GM19328 (cell line): ENCODE measurements at regions not wholly inside any gene's neighbourhood (a gene's known extent, or its start where the extent isn't known, plus 50 kb on each side); places are given as distances from the start of the nearest gene placed in this dataset.

Experiments
- ATAC-seq: cut with Tn5 transposase; IDR thresholded peaks from one replicate; pipeline ENCODE4 v1.9.1; 2021; ENCODE audit warnings: mild to moderate bottlenecking, moderate library complexity; ENCODE audit not compliant: unreplicated experiment

DNA sequence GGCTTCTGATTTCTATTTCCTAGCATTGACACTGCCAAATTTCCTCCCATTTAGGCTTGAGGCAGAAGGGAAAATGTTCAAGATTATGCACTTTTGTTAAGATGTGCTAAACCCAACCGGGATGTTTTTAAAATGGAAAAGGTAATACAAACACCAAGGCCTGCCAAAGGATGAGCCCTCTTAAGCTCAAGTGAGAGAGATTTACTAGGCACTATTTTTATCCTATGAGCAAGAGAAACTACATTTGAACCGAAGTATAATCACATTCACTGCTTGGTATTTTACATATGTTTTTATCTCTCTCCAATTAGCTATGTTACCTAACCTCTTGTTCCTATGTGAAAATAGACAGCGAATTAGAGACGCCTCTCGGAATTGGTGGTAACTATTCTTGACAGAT, 295.8 kb downstream of the GABRB3 start:
- ATAC-seq, result no peak

DNA sequence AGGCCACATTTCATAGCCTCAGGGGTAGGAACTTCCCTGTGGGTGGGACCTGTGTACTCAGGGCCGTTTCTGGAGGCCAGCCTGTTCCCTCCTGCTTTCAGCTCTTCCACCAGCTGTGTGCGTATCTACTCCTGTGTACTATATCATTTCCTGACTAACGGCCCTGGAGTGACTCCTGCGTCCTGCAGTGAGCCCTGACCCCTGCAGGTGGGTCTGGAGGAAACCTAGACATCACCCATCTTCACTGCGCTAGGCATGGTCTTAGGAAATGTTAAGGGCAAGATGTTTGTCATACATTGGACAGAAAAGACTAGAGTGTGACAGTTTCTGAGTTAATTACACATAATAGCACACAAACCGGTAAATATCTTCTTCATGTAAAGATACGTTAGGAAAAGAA, 297.3 kb downstream of the GABRB3 start:
- no peak for ATAC-seq

DNA sequence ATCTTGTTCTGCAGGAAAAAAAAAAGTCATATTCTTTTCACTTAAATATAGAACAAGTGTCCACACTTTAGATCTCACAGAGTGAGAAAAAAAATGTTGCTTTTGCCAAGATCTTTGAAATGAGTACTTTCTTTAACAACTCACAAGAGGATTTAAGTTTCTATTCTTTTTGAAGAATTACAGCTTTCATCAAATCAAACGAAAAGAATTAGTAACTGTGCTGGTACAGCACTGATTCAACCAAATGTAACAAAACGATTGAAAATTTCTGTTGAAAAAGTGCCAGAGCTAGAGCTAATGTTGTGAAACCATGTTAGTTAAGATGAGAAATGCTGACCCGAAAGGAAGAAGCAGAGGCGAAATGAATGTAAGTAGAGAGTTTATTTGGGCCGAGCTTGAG, 300.2 kb downstream of the GABRB3 start:
- ATAC-seq, result no peak

DNA sequence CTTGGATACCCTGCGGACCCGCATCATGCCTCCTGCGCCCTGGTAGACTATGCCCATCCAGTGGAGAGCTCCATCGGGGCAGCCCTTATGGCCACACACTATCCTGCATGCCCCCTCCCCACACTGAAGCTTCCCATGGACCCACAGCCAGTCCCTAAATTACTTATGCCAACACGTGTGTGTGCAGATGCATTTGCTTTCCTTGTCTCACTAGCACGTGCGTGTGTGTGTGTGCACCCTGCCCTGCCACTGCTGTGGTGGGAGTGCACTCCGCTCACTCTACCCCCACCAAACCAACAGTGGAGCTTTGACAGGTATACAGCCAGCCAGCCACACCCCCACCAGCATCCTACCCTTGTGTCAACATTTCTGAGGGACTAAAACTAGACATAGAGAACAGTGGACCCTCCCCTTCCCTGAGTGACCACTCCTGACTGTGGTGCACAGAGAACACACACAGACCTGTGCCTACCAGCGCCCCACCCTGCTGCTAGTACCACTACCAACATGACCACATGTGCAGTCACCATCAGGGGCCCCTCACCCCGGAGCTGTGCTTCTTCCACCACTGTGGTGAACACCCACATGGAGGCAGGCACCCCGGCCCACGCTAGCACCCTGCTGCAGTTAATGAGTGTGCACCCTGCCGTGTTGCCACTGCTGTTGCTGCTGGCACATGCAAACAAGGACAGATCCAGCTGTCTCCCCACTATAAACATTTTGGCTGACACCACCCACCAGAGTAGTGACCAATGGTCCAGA, 310.8 kb downstream of the GABRB3 start:
- no peak for ATAC-seq

DNA sequence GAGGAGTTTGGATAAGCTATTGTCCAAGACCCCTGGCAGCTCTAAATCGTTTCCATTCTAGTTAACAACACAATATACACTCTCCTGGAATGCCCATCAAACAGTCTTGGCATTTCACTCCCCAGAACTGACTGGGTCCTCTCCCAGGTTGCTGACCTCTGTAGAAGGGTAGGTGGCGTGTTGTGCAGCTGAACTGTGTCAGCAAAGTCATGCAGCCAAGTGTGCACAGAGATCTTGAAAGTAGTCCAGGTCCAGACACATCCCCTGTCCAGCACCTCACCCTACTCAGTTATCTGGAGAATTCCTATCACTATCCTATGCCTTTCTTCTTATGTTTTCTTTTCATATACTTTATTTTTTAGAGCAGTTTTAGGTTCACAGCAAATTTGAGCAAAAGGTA, 312.7 kb downstream of the GABRB3 start:
- no peak for ATAC-seq

DNA sequence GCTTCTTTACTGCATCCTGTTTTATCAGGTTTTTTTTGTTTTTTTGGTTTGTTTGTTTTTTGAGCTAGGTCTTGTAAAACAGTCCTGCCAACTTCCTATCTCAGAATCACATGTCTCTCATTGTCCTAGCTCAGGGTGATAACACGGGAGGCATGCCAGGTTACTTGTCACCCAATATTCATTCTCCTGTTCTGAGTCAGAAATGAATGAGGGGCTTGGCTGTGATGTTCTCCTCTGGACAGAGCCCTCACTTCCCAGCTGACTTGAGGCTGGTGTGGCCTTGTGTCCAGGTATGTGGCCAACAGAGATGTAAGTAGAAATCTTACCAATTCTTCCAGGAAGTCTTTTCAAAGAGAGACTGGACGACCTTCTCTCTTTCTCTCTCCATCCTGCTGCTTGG, 317.0 kb downstream of the GABRB3 start:
- no peak for ATAC-seq

DNA sequence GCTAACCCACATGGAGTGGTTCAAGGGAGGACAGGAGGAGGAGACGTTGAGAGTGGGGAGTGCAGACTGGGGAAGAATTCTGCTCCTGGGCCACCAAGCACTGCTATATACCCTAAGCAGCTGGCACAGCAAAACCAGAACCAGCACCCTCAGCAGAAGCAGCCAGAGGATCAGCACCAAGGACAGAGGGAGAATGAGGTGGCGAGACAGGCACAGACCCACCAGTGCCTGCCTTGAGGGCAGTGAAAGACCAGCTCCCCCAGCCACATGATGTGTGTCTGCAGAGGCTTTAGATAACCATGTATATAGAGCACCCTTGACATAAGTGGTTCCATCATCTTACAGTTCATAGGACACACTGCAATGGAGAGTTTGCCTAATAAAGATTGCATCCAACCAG, 319.0 kb downstream of the GABRB3 start:
- ATAC-seq, result no peak

DNA sequence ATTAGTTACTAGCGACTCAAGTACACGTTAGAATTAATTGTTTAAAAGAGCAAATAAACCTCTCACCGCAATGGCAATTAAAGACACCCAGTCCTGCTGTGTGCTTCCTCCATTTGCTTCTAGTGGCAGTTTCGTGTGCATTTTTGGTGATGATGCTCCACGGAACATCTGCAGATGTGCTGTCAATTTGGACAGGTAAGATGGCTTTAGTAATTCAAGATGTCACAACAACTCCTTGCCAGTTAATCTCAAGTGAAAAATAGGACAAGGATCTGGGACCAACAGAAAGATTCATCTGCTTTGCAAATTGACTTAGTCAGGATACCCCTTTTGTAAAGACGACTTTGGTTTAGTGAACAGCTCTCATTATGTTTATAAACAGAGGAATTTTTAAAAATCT, 320.9 kb downstream of the GABRB3 start:
- ATAC-seq, result no peak

DNA sequence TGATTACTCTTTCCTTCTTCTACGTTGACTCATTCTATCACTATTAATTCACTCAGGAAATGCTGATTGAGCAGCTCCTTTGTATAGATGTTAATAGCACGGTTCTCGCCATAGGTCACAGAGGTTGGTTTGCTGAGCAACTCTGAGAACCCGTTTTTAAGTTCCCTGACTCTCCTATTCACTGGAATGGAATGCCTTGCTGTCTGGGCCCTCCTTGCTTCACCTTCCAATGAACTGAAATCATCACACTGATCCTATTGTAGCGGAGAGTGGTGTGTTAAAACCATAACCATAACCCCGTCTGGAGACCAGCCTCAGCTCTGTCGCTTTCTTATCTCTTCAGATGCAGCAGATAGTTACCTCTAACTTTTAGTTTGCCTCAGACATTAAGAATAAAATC, 323.6 kb downstream of the GABRB3 start:
- ATAC-seq, result no peak

DNA sequence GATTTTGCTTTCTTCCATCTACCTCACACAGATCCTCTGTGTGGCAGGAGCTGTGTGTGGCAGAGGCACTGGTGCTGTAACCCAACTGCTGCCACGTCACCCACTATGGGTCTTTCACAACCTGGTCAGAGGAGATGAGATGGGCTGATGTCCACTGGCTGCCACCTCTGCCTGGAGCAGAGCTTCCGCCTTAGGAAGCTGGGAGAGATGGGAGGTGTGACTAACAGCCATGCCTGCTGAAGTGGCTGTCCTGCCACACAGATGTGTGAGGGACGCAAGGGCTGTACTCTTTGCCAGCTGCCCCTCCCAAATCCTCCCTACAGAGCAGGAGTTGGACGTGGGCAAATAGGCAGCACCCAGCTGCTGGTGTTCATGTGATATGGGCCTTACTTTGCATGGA, 329.5 kb downstream of the GABRB3 start:
- ATAC-seq, result no peak

DNA sequence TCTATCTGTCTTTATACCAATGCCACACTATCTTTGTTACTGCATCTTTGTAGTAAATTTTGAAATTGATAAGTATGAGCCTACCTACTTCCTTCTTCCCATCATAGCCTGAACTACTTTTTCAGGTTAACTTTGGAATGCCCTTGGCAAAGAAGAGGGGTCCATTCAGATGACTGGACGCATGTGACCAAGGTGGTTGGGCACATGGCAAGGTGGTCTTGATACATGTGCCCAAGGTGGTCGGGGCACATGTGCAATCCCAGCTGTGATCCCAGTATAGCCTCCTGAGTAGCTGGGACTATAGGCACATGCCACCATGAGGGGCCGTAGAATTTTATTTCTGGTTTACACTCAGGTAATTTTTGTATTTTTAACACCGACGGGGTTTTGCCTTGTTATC, 330.2 kb downstream of the GABRB3 start:
- no peak for ATAC-seq

DNA sequence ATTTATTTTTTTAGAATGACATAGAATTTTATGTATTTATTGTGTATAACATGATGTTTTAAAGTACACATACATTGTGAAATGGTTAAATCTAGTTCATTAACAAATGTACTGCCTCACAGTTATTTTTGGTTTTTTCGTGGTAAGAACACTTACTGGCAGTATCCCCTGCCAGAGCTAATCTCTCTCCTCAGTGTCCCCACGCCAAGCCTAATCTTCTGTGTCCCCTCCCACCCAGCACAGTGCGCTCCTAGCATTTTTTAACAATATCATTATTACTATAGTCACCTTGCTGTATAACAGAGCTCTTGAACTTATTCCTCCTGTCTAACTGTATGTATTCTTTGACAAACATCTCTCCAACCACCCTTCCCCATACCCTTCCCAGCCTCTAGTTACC, 333.2 kb downstream of the GABRB3 start:
- no peak for ATAC-seq

DNA sequence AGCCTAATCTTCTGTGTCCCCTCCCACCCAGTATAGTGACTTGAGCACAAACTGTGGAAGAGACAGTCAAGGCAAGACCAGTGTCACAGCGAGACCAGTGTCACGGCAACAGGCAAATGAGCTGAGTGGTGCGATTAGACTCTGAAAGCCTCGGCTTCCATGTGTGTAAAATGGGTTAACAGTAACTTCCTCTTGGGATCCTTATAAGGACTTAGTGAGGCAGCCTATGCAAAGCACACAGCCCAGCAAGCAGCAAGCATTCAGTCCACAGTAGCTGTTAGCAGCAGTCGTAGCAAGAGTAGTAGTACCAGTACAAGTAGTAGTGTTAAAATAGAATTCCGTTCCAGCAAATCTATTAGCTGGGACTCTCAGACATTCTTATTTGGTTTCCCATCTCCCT, 334.1 kb downstream of the GABRB3 start:
- no peak for ATAC-seq

DNA sequence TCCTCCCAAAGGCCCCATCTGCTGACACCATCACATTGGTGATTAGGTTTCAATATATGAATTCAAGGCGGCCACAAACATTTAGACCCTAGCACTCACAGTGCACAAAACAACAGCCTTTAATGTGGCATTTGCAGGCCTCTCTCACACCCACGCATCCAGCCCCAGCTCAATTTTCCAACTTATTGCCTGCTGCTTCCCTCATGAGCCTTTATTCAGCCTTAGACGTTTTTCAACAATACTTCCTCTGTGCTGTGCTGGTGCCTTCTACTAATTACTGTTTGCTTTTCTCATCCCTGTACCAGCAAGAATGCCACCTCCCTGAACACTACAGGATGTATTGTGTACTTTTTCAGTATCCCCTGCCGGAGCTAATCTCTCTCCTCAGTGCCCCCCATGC, 334.6 kb downstream of the GABRB3 start:
- no peak for ATAC-seq

DNA sequence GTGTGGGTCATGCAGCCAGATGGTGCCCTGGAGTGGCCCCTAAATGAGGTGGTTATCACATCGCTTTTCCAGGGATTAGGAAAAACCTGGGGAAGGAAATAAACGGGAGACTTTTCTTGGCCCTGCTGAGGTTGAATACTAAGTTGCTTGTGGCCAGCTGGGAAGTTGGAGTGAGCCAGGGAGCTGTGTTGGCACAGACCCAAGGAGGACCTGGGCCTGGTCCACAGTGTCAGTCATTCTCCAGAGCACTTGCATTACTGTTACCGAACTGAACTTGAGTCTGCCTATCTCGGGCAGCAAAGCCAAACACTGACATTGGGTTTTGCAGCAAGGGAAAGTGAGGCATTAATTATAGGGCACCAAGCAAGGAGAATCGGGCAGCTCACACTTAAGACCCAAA, 339.0 kb downstream of the GABRB3 start:
- no peak for ATAC-seq

DNA sequence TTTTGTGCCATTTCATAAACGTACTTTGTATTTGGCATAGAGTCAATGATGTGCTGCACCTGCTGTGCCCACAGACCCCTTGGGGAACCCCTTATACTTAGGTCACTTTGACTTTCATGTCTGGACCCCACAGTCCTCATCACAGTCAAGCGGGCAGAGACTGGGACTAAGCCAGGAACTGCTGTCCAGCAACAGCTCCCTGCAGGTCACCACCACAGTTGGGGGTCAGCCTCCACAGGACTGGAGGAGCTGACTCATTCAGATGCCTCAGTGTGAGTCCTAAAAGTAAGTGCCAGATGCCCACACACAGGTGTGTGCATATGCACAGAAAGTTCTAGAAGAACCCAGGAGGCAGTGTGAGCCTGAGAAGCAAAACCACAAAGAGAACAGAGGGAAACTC, 339.8 kb downstream of the GABRB3 start:
- no peak for ATAC-seq

DNA sequence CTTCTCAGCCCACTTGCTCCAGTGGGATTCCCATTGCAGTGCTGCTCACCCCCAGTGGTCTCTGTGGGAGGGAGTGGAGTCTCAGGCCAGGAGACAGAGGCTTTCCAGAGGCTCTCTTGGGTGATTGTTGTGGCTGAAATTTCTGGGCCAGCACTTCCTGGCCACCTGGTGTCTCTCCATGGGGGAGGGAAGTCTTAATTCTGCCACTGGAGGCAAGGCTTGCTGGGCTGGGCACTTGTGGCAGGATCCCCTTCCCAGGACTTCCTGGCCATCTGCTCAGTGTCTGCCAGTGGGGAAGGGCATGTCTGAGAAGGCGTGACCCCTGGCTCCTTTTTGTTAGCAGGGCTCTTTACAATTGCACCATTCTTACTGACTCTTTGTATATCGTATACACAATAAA, 351.8 kb downstream of the GABRB3 start:
- ATAC-seq, result no peak

DNA sequence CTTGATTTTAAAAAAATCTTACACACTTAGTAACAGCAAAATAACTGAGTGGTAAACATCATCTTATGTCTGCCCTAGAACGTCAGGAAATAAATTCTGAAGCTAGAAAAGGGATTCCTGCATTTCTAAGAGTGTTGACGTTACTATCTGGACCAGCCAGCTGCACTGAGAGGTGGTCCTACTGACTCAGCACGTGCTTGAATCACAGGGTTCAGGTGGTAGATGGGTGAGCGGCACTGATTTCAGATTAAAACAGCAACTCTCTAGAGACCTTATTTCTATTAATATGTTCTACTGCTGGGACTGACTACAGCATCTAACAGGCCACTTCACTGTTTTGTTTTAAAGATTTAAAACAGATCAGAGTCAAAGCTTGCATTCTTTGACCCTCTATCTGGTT, 377.2 kb downstream of the GABRB3 start:
- no peak for ATAC-seq

DNA sequence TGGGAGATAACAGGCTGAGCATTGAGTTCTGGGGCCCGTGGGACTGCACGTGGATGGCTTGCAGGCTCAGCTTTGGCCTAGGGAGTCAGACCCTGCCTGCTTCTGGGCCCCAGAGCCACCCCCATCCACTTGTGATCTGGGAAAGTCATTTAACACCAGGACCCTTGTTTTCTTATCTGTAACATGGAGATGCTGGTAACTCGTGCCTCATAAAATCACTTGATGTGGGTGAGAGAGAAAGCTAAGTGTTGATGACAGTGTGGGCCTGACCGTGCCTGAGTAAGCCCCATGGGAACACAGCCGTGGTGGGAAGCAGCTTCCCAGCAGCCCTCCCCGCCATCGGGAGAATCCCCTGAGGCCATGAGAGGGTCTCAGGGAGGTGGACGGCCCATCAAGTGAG, 378.1 kb downstream of the GABRB3 start:
- ATAC-seq, result no peak

DNA sequence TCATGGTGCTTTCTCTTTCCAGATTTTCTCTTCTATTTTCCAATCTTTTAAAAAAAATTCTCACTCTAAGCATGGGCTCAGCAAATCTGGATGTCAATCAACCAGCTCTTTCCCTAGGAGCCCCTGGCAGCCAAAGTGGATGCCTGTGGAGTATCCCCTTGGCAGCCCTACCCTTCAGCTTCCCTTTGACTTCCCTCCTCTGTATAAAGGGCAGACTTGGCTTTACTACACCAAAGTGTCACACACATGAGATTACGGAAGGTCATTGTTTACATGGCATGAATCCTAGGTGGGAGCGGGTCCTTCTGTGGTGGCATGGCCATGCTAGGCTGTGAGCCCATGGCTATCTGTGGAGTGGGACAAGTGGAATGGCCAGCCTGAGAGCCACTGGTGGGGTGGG, 379.9 kb downstream of the GABRB3 start:
- ATAC-seq, result no peak

DNA sequence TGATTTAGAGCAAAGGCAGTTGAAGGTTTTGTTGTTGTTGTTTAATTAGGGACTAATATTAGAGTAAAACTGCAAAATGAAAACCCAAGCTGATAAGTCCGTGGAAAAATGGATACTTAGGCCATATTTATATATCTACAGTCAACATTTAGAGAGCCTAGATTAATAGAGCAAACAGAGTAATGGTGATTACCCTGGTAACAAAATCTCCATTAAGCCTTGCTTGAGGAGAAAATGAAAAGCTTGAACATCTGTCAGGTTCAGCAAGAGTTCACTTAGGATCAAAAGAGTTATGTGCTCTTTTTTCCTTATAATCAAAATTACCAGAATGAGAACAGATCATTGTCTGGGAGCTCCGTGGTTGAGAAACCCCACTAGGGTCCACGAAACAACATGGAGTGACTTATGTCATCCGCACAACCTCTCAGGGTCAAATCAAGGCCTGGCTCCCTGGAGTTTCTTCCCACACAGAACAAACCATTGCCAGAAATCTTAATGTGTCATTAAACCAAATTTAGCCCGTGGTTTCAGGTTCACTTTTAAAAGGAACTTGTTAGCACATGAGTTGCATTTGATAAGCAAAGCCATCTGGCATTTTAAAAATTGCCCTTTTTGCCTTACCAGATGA, 381.2 kb downstream of the GABRB3 start:
- ATAC-seq, result no peak

DNA sequence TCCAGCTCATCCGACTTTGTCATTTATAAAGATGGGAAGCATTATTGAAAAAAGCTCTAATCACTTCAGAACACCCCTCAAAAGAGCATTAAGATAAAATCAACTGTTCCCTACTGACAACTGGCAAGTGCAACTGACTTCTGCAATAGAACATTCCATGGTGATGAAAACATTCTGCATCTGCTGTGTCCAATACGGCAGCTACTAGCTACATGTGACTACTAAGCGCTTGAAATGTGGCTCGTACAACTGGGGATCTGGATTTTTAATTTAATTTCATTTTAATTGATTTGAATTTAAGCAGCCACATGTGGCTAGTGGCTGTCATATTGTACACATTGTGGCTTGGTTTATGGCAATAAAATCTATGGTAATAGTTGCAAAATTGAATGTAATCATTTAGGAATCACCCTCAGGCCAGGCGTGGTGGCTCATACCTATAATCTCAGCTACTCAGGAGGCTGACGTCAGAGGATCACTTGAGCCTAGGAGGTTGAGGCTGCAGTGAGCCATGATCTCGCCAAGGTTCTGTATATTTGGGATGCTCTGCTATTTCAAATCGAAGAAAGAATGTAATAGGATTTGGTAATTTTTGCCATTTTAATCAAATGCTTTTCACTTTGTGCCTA, 390.3 kb downstream of the GABRB3 start:
- ATAC-seq, result no peak
